Putamen (tissue), 1 donor: ENCODE measurements at regions not wholly inside any gene's neighbourhood (a gene's known extent, or its start where the extent isn't known, plus 50 kb on each side); places are given as distances from the start of the nearest gene placed in this dataset.

Experiments used
- DNase-seq: peaks from one replicate; pipeline ENCODE4 v3.0.0-alpha.2; 2016; ENCODE audit warnings: low spot score

DNA sequence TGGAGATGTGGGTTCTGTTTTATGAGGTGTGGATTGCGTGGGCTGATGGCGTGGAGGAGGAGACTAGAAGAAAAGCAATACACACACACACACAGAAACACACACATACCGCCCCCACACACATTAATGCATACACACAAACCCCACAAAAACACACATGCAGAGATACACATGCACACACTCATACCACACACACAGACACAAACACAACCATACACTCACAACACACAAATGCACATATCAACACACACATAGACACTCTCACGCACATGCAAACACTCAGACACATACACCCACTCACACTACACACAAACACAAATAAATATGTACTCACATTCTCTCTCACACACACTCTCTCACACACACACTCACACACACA lies 75.7 kb upstream of the UBL3 start:
- no peak for DNase-seq

DNA sequence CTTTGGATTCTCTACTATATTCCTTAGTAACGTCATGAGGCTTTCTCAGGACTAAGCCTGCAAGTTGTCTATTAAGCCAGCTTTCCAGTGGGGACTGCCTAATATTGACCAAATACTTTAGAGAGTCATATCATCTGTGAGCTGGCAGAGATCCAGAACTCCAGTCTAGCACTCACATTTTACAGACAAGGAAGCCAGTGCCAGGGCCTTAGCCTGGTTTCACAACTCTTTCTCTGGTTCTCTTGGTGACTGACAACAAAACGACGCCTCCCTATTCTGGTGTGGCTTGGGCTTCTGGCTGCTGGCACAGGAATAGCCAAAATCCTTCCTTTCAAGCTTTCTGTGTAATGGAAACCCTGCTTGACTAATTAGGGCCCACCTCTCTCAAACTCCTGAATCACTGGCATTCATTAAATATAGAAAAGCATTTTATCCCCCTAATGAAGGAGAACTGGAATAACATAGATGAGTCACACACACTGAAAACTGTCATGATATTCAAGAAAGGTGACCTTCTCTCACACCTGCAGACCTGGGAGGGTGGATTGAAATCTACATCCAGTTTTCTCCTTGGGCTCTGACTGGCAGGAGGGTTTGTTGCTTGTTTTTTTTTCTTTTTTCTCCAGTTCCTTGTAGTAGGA lies 75.2 kb upstream of the UBL3 start:
- no peak for DNase-seq

DNA sequence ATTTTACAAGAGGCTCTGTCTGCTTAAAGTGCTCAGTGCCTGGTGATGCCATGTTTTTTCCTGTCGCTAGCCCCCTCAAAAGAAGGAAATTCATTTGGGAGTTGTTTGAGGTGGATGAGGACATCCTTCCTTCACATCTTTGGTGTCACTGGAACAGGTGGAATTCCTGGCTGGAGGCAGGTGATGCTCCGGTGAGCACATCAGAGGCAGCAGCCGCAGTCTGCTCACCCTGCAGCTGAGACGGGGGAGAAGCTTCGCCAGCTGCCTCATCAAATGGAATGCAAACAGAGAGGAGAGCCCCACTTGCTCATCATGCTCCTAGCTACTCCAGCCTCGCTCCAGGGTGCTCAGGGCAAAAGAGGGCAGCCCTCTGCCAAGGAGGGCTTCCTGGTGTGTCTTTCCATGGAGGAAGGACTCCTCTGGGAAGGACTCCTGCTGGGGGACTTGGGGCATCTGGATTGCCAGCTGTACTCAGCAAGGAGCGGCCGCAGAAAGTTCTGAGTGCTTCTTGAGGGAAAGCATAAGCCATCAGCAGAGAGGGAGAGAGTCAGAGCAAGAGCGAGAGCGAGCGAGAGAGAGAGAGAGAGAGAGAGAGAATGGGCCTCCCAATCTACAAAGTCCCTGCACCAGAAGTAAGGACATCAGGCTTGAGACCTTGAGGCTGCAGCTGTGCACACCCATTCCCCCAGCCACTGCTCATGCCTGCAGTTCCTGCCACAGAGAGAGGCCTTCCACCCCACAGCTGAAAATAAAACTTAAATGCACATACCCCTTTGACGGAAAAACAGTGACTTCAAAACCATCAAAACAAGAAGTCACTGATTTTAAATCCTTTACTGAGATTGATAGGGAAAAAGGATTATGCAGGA lies 74.3 kb upstream of the UBL3 start:
- no peak for DNase-seq

DNA sequence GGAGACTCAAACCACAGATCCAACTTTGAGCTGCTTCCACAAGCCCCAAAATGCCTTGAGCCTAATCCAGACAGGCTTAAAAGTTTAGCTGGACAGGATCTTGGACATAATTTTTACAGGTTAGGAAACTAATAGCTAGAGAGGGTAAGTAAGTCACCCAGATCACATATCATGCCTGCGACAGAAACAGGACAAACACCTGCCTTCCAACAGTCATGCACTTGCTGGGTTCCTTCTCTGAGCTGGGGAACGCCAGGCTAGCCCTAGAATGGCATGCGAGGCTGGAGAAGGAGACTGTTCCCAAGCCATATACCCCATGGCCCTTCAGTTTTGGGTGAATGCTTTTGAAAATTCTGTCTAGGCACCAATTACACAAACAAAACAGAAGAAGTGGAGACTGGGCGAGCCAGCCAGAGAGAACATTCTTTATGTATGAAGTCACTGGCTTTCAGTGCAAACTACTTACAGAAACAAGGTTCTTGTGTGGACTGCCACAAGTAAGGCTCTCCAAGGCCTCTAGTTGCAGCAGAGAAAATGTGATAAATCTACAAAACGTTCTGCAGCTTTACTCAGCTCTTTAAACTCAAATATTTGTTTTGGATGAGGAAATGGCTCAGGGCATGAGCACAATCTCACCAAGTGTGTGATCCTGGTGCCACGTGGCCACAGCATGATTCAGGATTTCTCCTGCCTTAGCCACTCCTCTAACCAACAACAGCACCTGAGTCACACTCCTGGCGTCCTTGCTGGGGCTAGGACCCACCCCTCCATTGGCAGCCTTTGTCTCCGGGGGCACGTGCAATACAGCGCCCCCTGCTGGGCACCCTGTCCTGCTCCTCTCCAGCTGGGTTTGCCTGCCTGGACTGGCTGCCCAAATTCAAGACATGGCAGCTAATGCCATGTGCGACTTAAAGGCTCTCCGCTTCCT lies 73.4 kb upstream of the UBL3 start:
- DNase-seq: no peak

DNA sequence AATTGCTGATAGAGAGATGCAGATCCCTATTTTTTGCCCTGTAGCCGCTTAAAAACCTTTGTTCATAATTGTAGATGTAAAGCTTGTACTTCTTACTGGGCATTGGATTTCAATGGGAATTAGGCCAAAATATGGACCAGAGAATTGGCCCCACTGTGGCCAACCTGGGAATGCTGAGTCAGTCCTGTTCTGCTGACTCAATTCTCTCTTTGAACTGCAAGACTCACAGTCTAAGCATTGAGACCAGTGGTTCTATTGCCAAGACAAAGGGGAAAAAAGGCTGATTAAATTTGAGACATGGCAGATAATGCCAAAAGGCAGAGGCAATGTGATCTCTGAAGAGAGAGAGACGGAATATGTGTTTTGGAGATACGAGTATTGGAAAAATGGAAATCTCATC lies 72.5 kb upstream of the UBL3 start:
- no peak for DNase-seq

DNA sequence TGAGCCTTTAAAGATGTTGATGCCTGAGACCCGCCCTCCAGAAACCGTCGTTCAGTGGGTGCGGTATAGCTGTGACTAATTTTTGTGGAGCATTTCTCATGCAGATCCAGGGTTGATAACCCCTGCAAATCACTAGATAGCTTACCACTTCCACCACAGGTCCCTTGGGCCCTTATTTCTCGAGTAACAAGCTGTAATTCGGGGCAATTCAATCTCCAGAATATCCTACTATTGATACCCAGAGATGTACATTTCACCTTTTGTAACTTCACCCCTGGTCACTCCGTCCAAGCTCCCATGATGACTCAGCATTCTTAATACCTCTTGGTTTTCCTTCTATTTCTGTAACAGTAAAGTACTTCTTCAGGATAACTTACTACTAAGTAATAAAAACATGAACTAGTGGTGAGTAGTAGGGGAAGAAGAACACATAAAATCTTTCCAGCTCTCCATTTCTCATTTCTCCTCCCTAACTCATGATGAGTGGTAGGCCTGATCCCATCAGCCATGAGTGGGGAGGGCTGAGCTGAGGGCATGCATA lies 71.9 kb upstream of the UBL3 start:
- no peak for DNase-seq

DNA sequence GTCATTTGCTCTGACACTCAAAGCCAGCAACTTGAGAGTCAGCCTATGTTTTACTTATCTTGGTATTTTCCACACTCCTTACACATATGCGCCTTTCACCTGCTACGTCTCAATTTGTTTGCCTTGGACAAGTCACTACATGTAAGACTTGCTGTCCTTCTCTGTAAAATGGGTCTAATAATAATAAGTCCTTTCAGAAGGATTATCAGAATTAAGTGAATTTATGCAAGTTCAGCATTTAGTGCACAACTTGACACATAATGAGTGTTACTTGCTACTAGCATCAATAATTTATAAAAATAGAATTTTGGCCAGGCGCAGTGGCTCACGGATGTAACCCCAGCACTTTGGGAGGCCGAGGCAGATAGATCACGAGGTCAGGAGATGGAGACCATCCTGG lies 71.1 kb upstream of the UBL3 start:
- no peak for DNase-seq

DNA sequence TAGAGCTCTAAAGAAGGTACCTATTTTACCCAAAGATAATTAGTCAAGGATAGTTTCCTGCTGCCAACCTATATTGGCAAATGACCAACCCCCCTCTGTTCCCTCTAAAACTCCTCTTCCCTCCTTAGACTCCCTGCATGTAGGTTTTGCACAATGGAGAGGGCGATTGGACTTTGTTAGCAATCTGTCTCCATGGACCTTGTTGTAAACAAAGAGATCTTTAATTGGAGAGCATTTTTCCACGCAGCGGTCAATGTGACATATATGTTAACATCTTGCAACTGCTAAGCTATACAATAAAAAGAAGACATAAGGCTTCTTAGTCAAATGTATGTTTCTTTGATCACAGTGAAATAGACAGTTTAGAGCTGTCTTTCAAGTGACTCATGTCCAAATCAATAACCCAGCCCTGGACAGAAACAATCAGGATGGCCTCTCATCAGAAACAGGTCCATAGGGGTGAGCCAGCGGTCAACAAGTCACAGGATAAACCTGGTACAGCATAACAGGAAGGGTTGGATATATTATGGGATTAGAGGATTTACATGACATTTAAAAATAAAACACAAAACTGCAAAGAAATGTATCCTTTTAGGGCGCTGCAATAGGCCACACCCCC lies 69.7 kb upstream of the UBL3 start:
- no peak for DNase-seq

DNA sequence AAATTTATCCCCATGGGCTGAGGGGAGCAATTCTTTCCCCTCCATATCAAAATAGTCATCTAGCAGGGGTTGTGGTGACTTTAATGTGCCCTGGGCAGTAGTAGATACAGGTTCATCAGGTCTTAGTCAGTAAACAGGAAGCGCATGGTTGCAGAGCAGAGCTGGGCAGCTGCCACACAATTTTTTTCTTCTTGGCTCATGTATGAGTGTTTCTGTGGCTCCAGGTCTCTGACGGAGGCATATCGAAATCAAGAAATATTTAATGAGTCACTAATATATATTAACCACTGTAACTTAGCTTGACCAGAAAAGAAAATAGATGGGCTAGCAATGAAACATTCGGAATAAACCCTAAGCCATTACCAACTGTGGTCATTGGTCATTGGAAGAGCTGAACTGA lies 68.4 kb upstream of the UBL3 start:
- DNase-seq: no peak

DNA sequence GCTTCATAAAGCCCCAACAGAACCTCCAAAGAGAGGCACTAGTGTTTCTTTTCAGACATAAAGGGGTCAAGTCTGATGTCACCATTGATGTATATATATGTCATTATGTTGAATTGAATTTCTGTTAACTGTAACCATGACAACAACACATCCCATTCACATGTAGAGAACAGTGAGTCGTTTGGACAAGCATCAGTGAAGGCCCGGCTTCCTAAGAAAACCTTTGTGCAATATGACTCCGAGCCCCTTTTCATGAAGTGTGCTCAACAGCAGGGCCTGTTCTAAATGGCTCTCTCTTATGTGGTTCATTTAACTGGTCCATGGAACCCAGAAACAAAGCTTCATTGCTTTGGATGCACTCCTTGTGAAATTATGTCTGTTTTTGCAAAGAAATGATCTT lies 67.2 kb upstream of the UBL3 start:
- no peak for DNase-seq

DNA sequence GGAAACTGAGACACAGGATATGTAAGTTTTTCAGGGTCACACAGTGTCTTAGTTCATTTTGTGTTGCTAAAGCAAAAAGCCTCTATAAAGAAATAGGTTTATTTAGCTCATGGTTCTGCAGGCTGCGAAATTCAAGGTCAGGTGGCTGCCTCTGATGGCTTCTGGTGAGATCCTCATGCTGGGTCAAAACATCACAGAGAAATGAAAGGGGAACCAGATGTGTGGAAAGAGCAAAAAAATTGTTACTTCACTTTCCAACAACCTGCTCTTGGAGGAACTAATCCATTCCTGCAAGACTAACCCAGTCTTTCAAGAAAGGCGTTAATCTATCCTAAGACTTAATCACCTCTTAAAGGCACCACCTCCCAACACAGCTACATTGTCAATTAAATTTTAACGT lies 64.2 kb upstream of the UBL3 start:
- DNase-seq: no peak

DNA sequence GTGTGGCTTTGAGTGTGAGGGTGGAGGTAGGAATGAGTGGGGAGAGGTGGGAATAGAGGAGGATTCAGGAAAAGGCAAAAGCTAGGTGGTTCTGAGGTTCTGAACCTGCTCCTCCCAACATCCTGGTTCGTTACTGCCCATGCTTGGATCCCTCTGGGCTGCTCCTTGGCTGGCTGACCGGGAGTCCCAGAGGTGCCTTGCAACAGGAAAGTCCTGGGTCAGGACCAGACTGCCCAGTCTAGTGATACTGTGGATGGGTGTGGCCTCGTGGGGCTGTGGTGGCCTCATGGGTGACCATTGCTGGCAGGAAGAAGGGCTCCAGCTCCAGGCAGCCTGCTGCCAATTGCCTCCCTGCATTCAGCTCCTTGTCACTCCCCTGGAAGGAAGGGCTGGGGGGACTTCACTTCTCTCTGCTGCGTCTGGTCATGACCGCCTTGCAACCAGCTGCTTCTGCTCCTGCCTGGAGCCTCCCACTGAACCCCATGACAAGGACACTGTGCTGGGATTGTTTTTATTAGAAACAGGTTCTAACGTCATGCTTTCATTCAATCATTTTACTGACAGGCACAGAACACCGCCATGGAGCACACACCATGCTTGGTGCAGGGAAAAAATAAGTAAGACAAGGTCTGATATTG lies 61.5 kb upstream of the UBL3 start:
- no peak for DNase-seq

DNA sequence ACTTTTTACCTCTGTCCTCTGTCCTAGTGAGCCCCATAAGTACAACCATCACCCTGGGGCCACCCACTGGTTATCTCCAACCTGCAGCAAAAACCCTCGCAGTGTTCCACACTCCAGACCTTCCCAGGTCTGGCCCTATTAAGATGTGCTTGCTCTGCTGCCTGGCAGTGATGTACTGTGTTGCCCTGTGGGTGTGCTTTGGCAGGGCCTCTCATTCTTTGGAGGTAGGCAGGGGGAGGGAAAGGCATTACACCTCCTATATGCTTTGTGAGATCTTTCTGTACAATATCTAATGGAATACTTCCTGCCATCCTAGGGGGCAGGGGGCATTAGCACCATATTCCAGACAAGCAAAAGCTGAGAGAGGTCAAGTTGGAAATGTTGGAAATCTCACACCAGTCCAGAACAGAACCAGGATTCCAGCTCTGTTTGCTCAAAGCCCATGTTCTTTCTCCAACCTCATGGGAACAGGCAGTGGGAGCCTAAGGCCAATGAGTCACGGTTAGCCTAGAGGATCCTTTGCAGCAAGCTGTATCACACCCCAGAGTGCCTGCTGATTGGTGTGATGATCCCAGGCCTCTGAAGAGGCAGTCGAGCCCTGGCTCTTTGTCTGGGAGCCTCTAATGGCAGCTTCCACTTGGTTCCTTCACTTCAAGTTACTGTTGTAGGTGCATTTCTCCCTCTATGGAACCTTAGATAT lies 59.7 kb upstream of the UBL3 start:
- DNase-seq: no peak

DNA sequence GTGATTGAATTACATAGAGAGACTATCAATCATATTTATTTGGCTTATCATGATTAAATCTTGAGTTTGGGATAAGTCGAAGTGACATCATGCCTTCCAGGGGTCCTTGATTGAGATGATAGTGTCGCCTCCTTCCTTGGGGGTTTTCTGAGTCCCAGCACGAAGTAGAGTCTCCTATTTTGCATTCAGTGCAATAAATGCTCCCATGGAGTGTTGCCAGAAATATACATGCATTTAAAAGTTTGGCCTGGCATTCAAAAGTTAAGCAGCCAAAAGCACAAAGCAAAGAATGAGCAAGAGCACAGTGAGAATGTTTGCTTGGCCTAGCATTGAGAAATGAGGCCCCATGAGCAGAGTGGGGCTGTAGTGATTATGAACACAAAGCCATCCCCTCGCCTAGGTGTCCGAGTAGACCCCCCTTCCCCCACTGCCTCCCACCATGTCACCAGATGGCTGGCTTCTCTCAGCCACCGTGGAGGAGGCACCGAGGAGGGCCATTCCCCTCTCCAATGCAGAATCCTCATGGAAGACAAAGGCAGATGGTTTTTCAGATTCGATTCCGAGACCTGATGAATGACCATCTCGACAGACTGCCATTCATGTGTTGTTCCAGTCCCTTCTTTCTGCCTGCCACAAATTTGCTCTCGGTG lies 58.8 kb upstream of the UBL3 start:
- no peak for DNase-seq

DNA sequence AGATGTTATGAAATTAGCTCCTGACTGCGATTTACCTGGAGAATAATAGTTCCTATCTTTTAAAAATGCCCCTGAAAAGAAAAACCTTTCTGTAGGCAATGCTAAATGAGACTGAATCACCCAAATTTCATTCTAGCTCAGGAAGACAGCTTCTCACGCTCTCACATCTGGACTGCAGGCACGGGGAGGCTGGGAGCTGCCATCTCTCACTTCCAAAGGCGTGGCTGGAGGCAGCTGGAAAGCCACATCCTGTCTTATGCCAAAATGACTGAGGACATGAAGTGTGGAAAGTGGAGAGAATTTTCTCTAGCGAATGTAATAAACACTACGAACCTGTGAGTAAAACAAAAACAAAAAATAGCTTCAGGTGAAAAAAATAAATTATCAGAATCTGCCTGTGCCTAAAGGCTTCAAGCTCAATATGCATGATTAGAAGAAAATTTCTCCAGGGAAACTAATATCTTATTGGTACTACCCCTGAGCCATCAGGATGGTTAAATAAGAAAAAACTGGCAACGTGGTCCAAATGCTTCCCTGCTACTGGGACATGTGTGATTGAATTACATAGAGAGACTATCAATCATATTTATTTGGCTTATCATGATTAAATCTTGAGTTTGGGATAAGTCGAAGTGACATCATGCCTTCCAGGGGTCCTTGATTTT lies 58.1 kb upstream of the UBL3 start:
- DNase-seq: no peak

DNA sequence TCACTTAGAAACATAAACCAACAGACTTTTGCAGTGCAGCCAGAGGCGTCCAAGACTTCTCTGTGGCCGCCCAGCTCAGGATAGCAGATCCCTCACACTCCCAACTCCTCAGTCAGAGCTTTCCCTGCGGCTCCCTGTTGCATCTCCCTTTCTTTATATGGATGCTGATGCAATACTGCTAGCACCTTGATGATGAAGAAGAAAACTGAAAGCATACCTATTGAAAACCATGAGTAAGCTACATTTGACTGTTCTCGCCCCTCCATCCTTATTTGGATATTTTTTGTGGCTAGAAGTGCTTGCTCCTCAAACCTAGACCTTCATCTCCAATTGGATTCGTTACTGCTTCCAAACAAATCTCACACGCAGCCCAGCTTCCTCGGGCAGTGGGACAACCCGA lies 57.3 kb upstream of the UBL3 start:
- DNase-seq: no peak

DNA sequence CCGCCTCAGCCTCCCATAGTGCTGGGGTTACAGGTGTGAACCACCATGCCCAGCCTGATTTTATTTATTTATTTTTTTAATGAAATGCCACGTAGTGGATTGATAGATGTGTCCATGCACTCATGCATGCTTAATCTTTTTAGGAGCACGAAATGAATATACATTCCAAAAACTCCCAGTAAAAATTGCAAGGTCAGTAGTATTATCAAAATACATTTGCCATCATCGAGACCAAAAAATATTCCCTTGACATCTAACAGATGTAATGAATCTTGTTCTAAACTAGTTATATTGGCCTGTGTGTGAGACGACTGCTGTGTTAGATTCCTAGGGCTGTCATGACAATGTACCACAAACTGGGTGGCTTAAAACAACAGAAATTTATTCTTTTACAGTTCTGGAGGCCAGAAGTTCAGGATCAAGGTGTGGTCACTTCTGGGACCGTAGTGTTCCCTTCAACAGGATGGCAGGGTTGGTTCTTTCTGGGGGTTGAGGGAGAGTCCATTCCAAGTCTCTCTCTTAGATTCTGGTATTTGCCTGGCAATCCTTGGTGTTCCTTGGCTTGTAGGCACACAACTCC lies 56.1 kb upstream of the UBL3 start:
- DNase-seq: no peak

DNA sequence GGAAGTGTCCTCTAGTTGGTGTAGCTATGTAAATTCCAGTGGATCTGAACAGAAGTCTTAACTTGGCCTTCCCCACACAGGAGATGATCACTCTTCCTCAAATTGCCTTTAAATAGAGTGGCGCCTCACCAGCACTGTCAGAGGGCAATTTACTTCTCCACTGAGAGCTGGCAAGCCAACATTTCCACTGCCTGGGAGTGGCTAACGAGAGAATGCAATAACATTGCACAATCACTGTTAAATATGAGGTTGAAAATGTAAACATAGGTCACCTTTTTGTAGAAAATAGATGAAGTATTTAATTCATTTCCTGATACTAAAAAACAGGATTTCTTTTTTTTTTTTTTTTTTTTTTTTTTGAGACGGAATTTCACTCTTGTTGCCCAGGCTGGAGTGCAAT lies 55.4 kb upstream of the UBL3 start:
- no peak for DNase-seq

DNA sequence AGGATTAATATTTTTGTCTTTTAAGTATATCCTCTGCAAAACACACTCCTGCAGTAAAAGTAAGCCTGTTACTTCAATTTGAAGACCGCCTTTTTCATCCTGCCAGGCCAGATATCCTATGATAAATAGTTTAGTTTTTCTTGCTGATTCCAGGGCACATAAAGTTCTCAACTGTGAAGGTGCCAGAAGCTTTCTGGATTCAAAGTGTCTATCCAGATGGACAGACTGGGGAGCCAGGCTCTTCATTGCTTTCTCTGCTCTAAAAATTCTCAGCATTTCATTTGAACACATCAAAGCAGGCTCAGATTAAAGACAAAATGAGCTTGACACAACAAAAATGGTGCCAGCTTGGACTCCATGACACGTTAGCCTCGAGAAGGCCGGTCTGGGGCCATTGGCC lies 53.6 kb upstream of the UBL3 start:
- DNase-seq: no peak
